ENCODE measurements at regions not wholly inside any gene's neighbourhood (a gene's known extent, or its start where the extent isn't known, plus 50 kb on each side); places are given as distances from the start of the nearest gene placed in this dataset.

GRCh38 chr4:24126776-24127175 lies 236.9 kb upstream of the PPARGC1A start:
- in situ Hi-C loops (cut with MboI; ENCODE audit: low sequenced_read_pairs in 4 of 4) = no loop called here
- H3K36me3 ChIP-seq = no peaks in the 10 kb centered on the region
- H3K9me3 ChIP-seq = no peaks in the 10 kb centered on the region
- no peaks in the 10 kb centered on the region for H3K4me1 ChIP-seq
- TF ChIP-seq CTCF (IDR thresholded peaks at IDR 0.05 in 4 of 5, conservative IDR thresholded peaks at IDR 0.05 in 1 of 5) (no peak), POLR2A (IDR thresholded peaks at IDR 0.05) (no peak)
- H3K27ac ChIP-seq = no peak overlapping the region
- intact Hi-C loops (cut with DNase I; ENCODE audit: low total_unique reads) = no loop called here
- no peak for ATAC-seq
- no peak overlapping the region for H3K4me3 ChIP-seq
- H3K27me3 ChIP-seq = no peaks in the 10 kb centered on the region
- no peak for DNase-seq

GRCh38 chr4:24121395-24122175 lies 231.7 kb upstream of the PPARGC1A start:
- in situ Hi-C loops (cut with MboI; ENCODE audit: low sequenced_read_pairs in 4 of 4) (no loop called here), intact Hi-C loops (cut with DNase I; ENCODE audit: low total_unique reads) (no loop called here)
- Histone ChIP-seq H3K27me3 (no peaks in the 10 kb centered on the region), H3K36me3 (no peaks in the 10 kb centered on the region), H3K4me1 (peaks cover 3 to 7% of the 10 kb centered on the region in 2 donors), H3K27ac (no peak overlapping the region), H3K9me3 (no peaks in the 10 kb centered on the region), H3K4me3 (no peak overlapping the region)
- ATAC-seq (no peak), DNase-seq (no peak)
- TF ChIP-seq CTCF (IDR thresholded peaks at IDR 0.05 in 4 of 5, conservative IDR thresholded peaks at IDR 0.05 in 1 of 5) (no peak), POLR2A (IDR thresholded peaks at IDR 0.05) (no peak)

- no peaks in the 10 kb centered on the region for H3K27me3 ChIP-seq
- no peak overlapping the region for H3K4me3 ChIP-seq
- in situ Hi-C loops (cut with MboI; ENCODE audit: low sequenced_read_pairs in 4 of 4) = no loop called here
- intact Hi-C loops (cut with DNase I; ENCODE audit: low total_unique reads) = no loop called here
- no peaks in the 10 kb centered on the region for H3K9me3 ChIP-seq
- TF ChIP-seq POLR2A (IDR thresholded peaks at IDR 0.05) (no peak), CTCF (IDR thresholded peaks at IDR 0.05 in 4 of 5, conservative IDR thresholded peaks at IDR 0.05 in 1 of 5) (no peak)
- no peaks in the 10 kb centered on the region for H3K36me3 ChIP-seq
- peaks cover 3 to 7% of the 10 kb centered on the region in 2 donors for H3K4me1 ChIP-seq
- DNase-seq (no peak), ATAC-seq (no peak)
- H3K27ac ChIP-seq = no peak overlapping the region
Observed at GRCh38 chr4:24117975-24118374, 228.1 kb upstream of the PPARGC1A start.

GRCh38 chr4:24116107-24116506 lies 226.3 kb upstream of the PPARGC1A start:
- Histone ChIP-seq H3K36me3 (no peaks in the 10 kb centered on the region), H3K4me3 (no peak overlapping the region), H3K4me1 (peaks cover 3 to 7% of the 10 kb centered on the region in 2 donors), H3K27me3 (no peaks in the 10 kb centered on the region), H3K27ac (no peak overlapping the region), H3K9me3 (no peaks in the 10 kb centered on the region)
- no peak for DNase-seq
- in situ Hi-C loops (cut with MboI; ENCODE audit: low sequenced_read_pairs in 4 of 4) (no loop called here), intact Hi-C loops (cut with DNase I; ENCODE audit: low total_unique reads) (no loop called here)
- no peak for ATAC-seq
- no peak for TF ChIP-seq POLR2A (IDR thresholded peaks at IDR 0.05)
- TF ChIP-seq CTCF (IDR thresholded peaks at IDR 0.05 in 4 of 5, conservative IDR thresholded peaks at IDR 0.05 in 1 of 5) = no peak
